HG03280 (cell line): ENCODE measurements at regions not wholly inside any gene's neighbourhood (a gene's known extent, or its start where the extent isn't known, plus 50 kb on each side); places are given as distances from the start of the nearest gene placed in this dataset.
"Not testable (repeated sequence)": the region's sequence is repeated elsewhere in the genome, so short reads cannot be mapped to it uniquely, and the experiment has no call there.

Experiments used
- ATAC-seq: cut with Tn5 transposase; IDR thresholded peaks from one replicate; pipeline ENCODE4 v1.9.1; 2021; ENCODE audit warnings: mild to moderate bottlenecking, moderate library complexity; ENCODE audit not compliant: unreplicated experiment

GRCh38 chr3:190192739-190193138, 72.0 kb upstream of the P3H2 start:
- ATAC-seq, result no peak

GRCh38 chr3:190192087-190192486, 71.4 kb upstream of the P3H2 start:
- ATAC-seq, result no peak

DNA sequence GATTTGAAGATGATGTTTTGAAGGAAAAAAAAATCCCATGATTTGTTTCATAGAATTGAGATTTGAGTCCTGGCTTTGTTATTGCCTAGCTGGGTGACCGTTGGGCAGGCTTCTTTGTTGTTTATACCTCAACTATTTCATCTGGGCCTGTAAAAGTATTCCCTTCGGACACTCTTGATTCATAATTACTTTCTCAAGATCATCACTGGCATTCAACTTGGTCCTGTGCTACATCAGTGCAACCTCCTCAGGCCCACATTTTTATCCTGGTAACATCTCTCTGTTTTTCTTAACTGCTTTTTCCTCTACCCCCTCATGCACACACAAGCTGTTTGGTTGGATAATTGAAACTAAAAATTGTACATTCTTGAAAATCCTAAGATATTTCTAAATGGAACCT, 67.5 kb upstream of the P3H2 start:
- ATAC-seq, result no peak

DNA sequence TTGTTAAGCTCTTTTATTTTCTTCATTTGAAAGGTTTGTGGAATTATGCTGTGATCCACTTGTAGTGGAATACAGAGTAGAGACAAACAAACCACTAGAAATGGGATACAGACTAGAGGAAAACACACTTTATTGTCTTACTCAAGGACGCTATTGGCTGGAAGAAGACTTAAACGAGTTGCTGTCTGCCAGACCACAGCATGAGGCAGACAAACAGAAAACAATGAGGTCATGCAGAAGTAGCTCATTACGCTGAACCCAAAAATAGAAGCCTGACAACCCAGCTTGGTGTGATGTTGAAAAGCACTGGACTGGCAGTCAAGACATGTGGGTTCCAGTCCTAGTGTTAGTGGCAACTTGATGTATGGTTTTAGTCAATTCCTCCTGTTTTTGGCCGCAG, 62.4 kb upstream of the P3H2 start:
- no peak for ATAC-seq

DNA sequence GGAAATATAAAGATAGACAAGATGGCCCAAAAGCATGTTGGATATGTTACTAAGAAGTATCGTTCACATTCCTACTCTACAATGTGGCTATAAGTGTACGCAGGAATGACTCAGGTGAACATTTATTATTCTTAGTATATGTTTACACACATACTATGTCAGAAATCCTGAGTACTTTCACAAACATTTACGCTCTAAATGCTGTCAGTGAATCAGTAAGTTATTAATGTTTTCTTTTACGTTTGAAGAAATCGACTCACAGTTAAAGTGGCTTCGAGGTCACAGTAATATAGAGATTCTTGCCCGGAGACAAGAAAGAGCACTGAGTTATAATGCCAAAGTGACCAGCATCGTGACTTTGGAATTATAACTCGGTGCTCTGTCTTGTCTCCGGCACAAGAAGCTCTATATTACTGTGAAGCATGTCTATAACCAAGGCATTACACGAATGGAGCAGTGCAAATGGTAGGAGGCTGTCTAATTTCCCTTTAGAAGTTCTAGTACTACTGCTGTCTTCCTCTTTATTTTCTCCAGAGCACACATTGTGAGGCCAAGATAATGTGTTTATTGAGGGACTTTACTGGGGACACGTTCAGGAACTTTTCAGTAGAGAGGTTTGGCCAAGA, 61.8 kb upstream of the P3H2 start:
- no peak for ATAC-seq

DNA sequence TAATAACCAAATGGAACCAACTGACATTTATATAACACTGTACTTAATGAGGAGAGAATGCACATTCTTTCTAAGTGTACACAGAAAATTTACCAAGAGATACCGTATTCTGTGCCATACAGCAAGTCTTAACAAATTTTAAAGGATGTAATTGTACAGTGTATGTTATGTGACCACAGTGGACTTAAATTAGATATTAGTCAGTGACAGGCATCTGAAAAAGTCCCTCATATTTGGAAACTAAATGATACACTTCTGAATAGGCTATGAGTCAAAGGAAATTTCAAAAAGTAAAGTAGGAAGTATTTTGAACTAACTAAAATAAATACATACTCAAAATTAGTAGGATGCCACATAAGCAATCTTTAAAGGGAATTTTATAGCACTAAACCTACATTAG, 59.6 kb upstream of the P3H2 start:
- no peak for ATAC-seq

- ATAC-seq, result no peak
Observed at GRCh38 chr3:190178779-190179178, 58.1 kb upstream of the P3H2 start.

- not testable (repeated sequence) for ATAC-seq
Observed at GRCh38 chr3:190176933-190177525, 56.3 kb upstream of the P3H2 start.

GRCh38 chr3:190176106-190176505, 55.4 kb upstream of the P3H2 start:
- ATAC-seq, result not testable (repeated sequence)

GRCh38 chr3:190175490-190175889, 54.8 kb upstream of the P3H2 start:
- ATAC-seq, result no peak

DNA sequence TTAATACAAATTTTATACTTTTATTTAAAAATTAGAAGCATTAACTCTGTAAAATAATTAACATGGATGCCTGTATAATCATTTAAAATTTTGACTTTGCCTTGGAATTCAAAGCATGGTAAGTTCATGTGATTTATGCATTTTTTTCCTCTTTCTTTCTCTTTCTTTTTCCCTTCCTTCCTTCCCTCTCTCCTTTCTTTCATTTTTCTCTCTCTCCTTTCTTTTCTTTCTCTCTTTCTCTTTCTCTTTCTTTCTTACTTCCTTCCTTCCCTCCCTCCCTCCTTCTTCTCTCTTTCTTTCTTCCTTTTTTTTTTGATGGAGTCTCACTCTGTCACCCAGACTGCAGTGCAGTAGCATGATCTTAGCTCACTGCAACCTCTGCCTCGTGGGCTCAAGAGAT, 53.8 kb upstream of the P3H2 start:
- no peak for ATAC-seq

DNA sequence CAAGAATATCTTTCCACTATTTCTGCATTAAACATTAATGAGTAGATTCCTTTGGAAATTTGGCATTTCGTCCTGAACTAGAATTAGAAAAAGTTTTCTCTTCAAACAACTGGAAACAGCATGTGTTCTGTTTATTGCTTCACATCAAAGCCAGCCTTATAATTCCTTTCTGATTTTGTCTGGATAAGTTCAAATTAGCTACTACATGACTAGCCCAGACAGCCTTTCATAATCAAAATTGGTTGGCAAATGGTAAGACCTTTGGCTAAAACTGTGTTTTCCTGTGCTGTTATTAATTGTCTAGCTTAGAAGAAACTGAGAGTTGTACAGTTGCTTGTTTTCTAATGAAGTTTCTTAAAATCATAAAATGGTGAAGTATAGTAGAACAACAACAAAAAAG, 52.7 kb upstream of the P3H2 start:
- no peak for ATAC-seq

DNA sequence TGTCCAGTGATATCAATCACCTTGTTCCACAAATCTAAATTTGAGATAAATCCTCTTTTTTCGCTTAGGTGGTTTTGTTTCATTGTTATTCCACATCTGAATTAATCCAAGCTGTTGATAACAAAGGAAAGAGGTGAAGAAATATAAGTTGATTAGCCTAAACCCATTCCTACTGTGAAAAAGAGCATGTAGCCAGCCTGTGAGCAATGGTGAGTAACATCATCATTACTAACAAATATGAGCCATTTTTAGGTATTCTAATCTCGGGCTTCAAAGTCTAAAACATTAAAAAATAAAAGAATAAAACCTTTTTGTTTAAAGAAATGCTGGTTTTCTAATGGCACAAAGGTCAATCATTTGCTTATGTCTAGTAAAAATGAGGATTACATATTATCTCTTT, 52.1 kb upstream of the P3H2 start:
- ATAC-seq, result no peak
